ENCODE measurements at regions not wholly inside any gene's neighbourhood (a gene's known extent, or its start where the extent isn't known, plus 50 kb on each side); places are given as distances from the start of the nearest gene placed in this dataset.

GRCh38 chr7:79874797-79875196, 259.8 kb upstream of the GNAI1 start:
- intact Hi-C loops (cut with DNase I), result no loop called here
- DNase-seq (no peak), ATAC-seq (no peak)
- TF ChIP-seq, protein P1, sequence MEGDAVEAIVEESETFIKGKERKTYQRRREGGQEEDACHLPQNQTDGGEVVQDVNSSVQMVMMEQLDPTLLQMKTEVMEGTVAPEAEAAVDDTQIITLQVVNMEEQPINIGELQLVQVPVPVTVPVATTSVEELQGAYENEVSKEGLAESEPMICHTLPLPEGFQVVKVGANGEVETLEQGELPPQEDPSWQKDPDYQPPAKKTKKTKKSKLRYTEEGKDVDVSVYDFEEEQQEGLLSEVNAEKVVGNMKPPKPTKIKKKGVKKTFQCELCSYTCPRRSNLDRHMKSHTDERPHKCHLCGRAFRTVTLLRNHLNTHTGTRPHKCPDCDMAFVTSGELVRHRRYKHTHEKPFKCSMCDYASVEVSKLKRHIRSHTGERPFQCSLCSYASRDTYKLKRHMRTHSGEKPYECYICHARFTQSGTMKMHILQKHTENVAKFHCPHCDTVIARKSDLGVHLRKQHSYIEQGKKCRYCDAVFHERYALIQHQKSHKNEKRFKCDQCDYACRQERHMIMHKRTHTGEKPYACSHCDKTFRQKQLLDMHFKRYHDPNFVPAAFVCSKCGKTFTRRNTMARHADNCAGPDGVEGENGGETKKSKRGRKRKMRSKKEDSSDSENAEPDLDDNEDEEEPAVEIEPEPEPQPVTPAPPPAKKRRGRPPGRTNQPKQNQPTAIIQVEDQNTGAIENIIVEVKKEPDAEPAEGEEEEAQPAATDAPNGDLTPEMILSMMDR (IDR thresholded peaks at IDR 0.05), result no peak
- Histone ChIP-seq H3K36me3 (no peaks in the 10 kb centered on the region), H3K27ac (no peak overlapping the region), H3K9me3 (no peaks in the 10 kb centered on the region), H3K27me3 (ENCODE audit: low read depth) (no peaks in the 10 kb centered on the region), H3K4me1 (no peaks in the 10 kb centered on the region), H3K4me3 (no peak overlapping the region)

DNA sequence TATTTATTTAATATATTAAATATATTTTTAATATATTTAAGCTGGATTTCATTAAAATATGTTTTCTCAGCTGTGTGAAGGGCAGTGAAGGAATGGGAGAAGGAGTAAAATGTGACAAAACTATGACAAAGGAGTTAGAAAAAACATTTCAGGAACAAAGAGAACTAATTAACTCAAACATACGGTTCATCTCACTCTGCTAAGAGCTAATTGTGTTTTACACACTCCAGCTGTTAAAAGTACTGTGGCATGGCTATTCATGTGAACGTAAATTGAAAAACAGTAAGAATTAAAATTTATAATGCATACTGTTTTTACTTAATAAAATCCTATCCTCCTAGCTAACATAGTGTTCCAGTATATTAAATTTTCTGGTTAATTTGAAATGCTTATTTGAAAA, 262.5 kb upstream of the GNAI1 start:
- Histone ChIP-seq H3K4me3 (no peak overlapping the region), H3K36me3 (no peaks in the 10 kb centered on the region), H3K9me3 (no peaks in the 10 kb centered on the region), H3K27ac (no peak overlapping the region), H3K27me3 (ENCODE audit: low read depth) (no peaks in the 10 kb centered on the region), H3K4me1 (no peaks in the 10 kb centered on the region)
- TF ChIP-seq, protein P1 (IDR thresholded peaks at IDR 0.05), result no peak
- ATAC-seq, result no peak
- DNase-seq, result no peak
- intact Hi-C loops (cut with DNase I), result no loop called here

DNA sequence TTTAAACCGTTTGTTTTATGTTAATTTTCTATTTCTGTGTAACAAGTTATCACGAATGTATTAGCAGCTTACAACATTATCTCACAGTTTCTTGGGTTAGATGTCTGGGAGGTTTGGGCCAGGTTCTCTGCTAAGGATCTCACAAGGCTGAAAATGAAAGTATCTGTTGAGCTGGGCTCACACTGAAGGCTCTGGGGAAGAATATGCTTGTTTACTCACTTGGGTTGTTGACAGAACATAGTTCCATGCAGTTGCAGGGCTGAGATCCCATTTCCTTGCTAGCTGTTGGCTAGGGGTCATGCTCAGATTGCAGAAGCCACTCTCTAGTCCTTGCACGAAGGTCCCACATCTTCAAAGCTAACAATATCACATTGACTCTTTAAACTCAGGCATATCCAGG, 266.6 kb upstream of the GNAI1 start:
- no peak overlapping the region for H3K4me3 ChIP-seq
- no peaks in the 10 kb centered on the region for H3K27me3 ChIP-seq (ENCODE audit: low read depth)
- TF ChIP-seq, protein P1 (IDR thresholded peaks at IDR 0.05), result no peak
- DNase-seq, result no peak
- H3K36me3 ChIP-seq, result no peaks in the 10 kb centered on the region
- no peaks in the 10 kb centered on the region for H3K4me1 ChIP-seq
- no peaks in the 10 kb centered on the region for H3K9me3 ChIP-seq
- intact Hi-C loops (cut with DNase I), result no loop called here
- H3K27ac ChIP-seq, result no peak overlapping the region
- ATAC-seq, result no peak

DNA sequence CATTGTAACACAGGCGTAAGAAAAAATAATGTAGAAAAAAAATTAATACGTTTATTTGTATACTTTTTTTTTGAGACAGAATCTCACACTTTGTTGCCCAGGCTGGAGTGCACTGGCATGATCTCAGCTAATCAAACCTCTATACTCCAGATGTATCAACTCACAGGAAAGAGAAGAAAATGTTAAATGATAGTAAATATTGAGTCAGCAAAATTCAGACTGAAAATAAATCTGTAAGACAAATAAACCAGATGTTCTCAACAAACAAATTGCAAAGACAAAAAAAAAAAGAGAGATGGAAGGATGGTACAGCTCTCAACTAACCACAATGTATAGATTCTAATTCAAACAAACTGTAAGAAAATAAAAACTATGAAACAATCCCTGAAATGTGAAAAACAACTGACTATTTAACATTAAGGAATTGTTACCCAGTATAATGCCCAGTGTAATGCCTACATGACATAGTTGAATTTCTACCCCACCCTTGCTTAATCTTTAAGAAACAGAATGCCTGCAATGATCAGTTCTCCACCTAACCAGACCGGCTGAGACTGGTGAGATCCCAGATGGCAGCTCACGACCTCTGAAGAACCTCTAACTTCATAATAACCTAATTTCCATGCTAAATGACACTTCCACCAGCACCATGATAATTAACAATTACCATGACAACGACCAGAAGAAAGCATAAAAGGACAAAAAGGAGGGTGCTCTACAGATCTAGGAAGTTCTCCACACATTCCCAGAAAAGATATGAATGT, 272.0 kb upstream of the GNAI1 start:
- intact Hi-C loops (cut with DNase I), result no loop called here
- no peaks in the 10 kb centered on the region for H3K36me3 ChIP-seq
- no peak for ATAC-seq
- H3K4me3 ChIP-seq, result no peak overlapping the region
- H3K27me3 ChIP-seq (ENCODE audit: low read depth), result no peaks in the 10 kb centered on the region
- H3K27ac ChIP-seq, result no peak overlapping the region
- TF ChIP-seq, protein P1 (IDR thresholded peaks at IDR 0.05), result no peak
- H3K9me3 ChIP-seq, result no peaks in the 10 kb centered on the region
- DNase-seq, result no peak
- H3K4me1 ChIP-seq, result no peaks in the 10 kb centered on the region

GRCh38 chr7:79855172-79855571, 279.5 kb upstream of the GNAI1 start:
- no peak for DNase-seq
- intact Hi-C loops (cut with DNase I), result no loop called here
- H3K4me3 ChIP-seq, result no peak overlapping the region
- H3K36me3 ChIP-seq, result no peaks in the 10 kb centered on the region
- no peak overlapping the region for H3K27ac ChIP-seq
- no peaks in the 10 kb centered on the region for H3K9me3 ChIP-seq
- no peaks in the 10 kb centered on the region for H3K4me1 ChIP-seq
- H3K27me3 ChIP-seq (ENCODE audit: low read depth), result no peaks in the 10 kb centered on the region
- TF ChIP-seq, protein P1 (IDR thresholded peaks at IDR 0.05), result no peak
- ATAC-seq, result no peak

All from lower lobe of right lung (tissue), 2 donors.